Astrocyte (in vitro differentiated cells and primary cell): ENCODE measurements at regions not wholly inside any gene's neighbourhood (a gene's known extent, or its start where the extent isn't known, plus 50 kb on each side); places are given as distances from the start of the nearest gene placed in this dataset.
"Not testable (repeated sequence)": the region's sequence is repeated elsewhere in the genome, so short reads cannot be mapped to it uniquely, and the experiment has no call there.

Source experiments
- DNase-seq: peaks from one replicate; pipeline ENCODE4 v3.0.0-alpha.2; 2010; ENCODE audit warnings: low read depth
- FAIRE-seq: peaks from 2 replicates; lab custom pipeline; 2011; peaks lifted over from hg19 to GRCh38; lab: Jason Lieb, UNC
- H2AFZ ChIP-seq: 2 replicates; pipeline ENCODE4 v1.6.0; 2012; ENCODE audit warnings: low read depth, low read length, inconsistent platforms
- H3K27ac ChIP-seq: 2 replicates; pipeline ENCODE4 v1.5.1; 2011; ENCODE audit warnings: low read depth, low read length, inconsistent platforms
- H3K27me3 ChIP-seq: 2 replicates; pipeline ENCODE4 v1.6.0; 2011; ENCODE audit warnings: low read length, inconsistent platforms; ENCODE audit not compliant: insufficient read depth
- H3K36me3 ChIP-seq: 2 replicates; pipeline ENCODE4 v1.5.1; 2011; ENCODE audit warnings: low read length, inconsistent platforms; ENCODE audit not compliant: insufficient read depth
- H3K4me1 ChIP-seq: 2 replicates; pipeline ENCODE4 v1.5.1; 2011; ENCODE audit warnings: low read length, inconsistent platforms; ENCODE audit not compliant: insufficient read depth
- H3K4me2 ChIP-seq: 2 replicates; pipeline ENCODE4 v1.6.0; 2012; ENCODE audit warnings: low read length, inconsistent platforms
- H3K4me3 ChIP-seq: 2 replicates; pipeline ENCODE4 v1.5.1; 2011; ENCODE audit warnings: low read depth, mild to moderate bottlenecking, low read length, inconsistent platforms; ENCODE audit not compliant: insufficient read depth
- H3K79me2 ChIP-seq: 2 replicates; pipeline ENCODE4 v1.6.0; 2012; ENCODE audit warnings: mild to moderate bottlenecking, low read length, inconsistent platforms; ENCODE audit not compliant: insufficient read depth
- H3K9ac ChIP-seq: 2 replicates; pipeline ENCODE4 v1.6.0; 2012; ENCODE audit warnings: mild to moderate bottlenecking, low read length, inconsistent platforms
- H3K9me3 ChIP-seq: 2 replicates; pipeline ENCODE4 v1.5.1; 2012; ENCODE audit warnings: low read depth, mild to moderate bottlenecking, low read length, inconsistent platforms; ENCODE audit not compliant: insufficient read depth
- H4K20me1 ChIP-seq: 2 replicates; pipeline ENCODE4 v1.6.0; 2012; ENCODE audit warnings: low read length, inconsistent platforms; ENCODE audit not compliant: insufficient read depth
- H3K27ac Mint-ChIP-seq: one replicate; pipeline ENCODE4 v1.8.0; 2021; ENCODE audit warnings: mild to moderate bottlenecking, mixed read lengths; ENCODE audit not compliant: unreplicated experiment
- H3K27me3 Mint-ChIP-seq: one replicate; pipeline ENCODE4 v1.8.0; 2021; ENCODE audit warnings: low read depth, mixed read lengths; ENCODE audit not compliant: unreplicated experiment
- H3K36me3 Mint-ChIP-seq: one replicate; pipeline ENCODE4 v1.8.0; 2021; ENCODE audit warnings: low read depth, mixed read lengths; ENCODE audit not compliant: unreplicated experiment
- H3K4me1 Mint-ChIP-seq: one replicate; pipeline ENCODE4 v1.8.0; 2021; ENCODE audit warnings: low read depth, mixed read lengths; ENCODE audit not compliant: unreplicated experiment
- H3K4me3 Mint-ChIP-seq: one replicate; pipeline ENCODE4 v1.8.0; 2021; ENCODE audit warnings: mild to moderate bottlenecking, moderate library complexity, mixed read lengths; ENCODE audit not compliant: unreplicated experiment
- H3K9me3 Mint-ChIP-seq: one replicate; pipeline ENCODE4 v1.8.0; 2021; ENCODE audit warnings: mild to moderate bottlenecking, mixed read lengths; ENCODE audit not compliant: unreplicated experiment
- EZH2 ChIP-seq: IDR thresholded peaks from 2 replicates; pipeline ENCODE4 v1.6.1; 2012; ENCODE audit warnings: mild to moderate bottlenecking, low read length, inconsistent platforms; ENCODE audit not compliant: insufficient read depth
- TF ChIP-seq, protein P1 (sequence below): IDR thresholded peaks from 2 replicates; pipeline ENCODE4 v1.5.1; 2011; ENCODE audit warnings: low read depth, mild to moderate bottlenecking, inconsistent platforms, low read length, moderate library complexity; ENCODE audit not compliant: insufficient read depth

DNA sequence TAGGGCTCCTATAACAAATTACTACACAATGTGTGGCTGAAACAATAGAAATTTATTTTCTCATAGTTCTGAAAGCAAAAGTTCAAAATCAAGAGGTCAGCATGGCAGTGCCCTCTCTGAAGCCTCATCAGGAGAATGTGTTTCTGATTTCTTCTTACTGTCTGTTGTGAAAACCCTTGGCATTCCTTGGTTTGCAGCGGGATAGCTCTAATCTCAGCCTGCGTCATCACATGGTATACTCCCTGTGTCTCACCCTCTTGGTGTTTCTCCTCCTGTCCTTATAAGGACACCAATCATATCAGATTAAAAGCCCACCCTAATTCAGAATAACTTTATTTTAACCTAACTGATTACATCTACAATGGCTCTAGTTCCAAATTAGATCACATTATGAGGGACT is 87.5 kb upstream of the CDH9 start:
- FAIRE-seq (no peak), DNase-seq (no peak)
- TF ChIP-seq, protein P1, sequence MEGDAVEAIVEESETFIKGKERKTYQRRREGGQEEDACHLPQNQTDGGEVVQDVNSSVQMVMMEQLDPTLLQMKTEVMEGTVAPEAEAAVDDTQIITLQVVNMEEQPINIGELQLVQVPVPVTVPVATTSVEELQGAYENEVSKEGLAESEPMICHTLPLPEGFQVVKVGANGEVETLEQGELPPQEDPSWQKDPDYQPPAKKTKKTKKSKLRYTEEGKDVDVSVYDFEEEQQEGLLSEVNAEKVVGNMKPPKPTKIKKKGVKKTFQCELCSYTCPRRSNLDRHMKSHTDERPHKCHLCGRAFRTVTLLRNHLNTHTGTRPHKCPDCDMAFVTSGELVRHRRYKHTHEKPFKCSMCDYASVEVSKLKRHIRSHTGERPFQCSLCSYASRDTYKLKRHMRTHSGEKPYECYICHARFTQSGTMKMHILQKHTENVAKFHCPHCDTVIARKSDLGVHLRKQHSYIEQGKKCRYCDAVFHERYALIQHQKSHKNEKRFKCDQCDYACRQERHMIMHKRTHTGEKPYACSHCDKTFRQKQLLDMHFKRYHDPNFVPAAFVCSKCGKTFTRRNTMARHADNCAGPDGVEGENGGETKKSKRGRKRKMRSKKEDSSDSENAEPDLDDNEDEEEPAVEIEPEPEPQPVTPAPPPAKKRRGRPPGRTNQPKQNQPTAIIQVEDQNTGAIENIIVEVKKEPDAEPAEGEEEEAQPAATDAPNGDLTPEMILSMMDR = no peak
- TF ChIP-seq EZH2 = no peak
- H3K4me3 Mint-ChIP-seq = no peak overlapping the region
- no peak overlapping the region for H3K9ac ChIP-seq
- no peaks in the 10 kb centered on the region for H3K36me3 Mint-ChIP-seq
- H3K27me3 ChIP-seq = no peaks in the 10 kb centered on the region
- H3K4me2 ChIP-seq = no peak overlapping the region
- H3K4me1 ChIP-seq = no peaks in the 10 kb centered on the region
- no peaks in the 10 kb centered on the region for H3K9me3 Mint-ChIP-seq
- H3K36me3 ChIP-seq = no peaks in the 10 kb centered on the region
- no peak overlapping the region for H3K4me3 ChIP-seq
- H3K27ac ChIP-seq = no peak overlapping the region
- H3K9me3 ChIP-seq = no peaks in the 10 kb centered on the region
- no peak overlapping the region for H3K27ac Mint-ChIP-seq
- H4K20me1 ChIP-seq = no peaks in the 10 kb centered on the region
- no peaks in the 10 kb centered on the region for H3K79me2 ChIP-seq
- peaks cover 8% of the 10 kb centered on the region for H3K4me1 Mint-ChIP-seq
- H2AFZ ChIP-seq = no peak overlapping the region
- no peaks in the 10 kb centered on the region for H3K27me3 Mint-ChIP-seq

DNA sequence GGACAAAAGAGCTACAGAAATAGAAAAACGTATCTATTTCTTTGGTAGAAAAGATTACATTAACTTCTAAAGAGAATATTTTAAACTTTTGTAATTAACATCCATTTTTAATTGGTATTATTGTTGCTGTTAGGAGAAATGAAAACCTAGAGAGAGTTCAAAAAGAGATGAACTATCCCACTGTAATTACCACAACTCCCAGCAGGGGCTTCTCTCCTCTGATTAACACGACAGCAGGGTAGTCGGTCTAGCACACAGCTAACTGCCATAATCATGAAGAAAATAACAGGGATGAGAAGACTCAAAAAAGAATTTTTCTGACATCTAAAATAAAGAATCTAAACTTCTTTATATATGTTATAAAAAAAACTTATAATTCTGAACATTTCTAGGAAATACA is 86.2 kb upstream of the CDH9 start:
- Histone ChIP-seq H3K4me1 (no peaks in the 10 kb centered on the region), H3K9me3 (peaks cover 2% of the 10 kb centered on the region), H3K4me2 (no peak overlapping the region), H3K27ac (no peak overlapping the region), H4K20me1 (no peaks in the 10 kb centered on the region), H2AFZ (no peak overlapping the region), H3K36me3 (no peaks in the 10 kb centered on the region), H3K79me2 (no peaks in the 10 kb centered on the region), H3K4me3 (no peak overlapping the region), H3K27me3 (no peaks in the 10 kb centered on the region), H3K9ac (no peak overlapping the region)
- H3K27ac Mint-ChIP-seq = no peak overlapping the region
- peaks cover 6% of the 10 kb centered on the region for H3K4me1 Mint-ChIP-seq
- H3K4me3 Mint-ChIP-seq = no peak overlapping the region
- peaks cover 4% of the 10 kb centered on the region for H3K9me3 Mint-ChIP-seq
- FAIRE-seq = no peak
- DNase-seq = no peak
- no peaks in the 10 kb centered on the region for H3K27me3 Mint-ChIP-seq
- TF ChIP-seq EZH2 = no peak
- TF ChIP-seq, protein P1 = peak; percentile 47
- no peaks in the 10 kb centered on the region for H3K36me3 Mint-ChIP-seq

DNA sequence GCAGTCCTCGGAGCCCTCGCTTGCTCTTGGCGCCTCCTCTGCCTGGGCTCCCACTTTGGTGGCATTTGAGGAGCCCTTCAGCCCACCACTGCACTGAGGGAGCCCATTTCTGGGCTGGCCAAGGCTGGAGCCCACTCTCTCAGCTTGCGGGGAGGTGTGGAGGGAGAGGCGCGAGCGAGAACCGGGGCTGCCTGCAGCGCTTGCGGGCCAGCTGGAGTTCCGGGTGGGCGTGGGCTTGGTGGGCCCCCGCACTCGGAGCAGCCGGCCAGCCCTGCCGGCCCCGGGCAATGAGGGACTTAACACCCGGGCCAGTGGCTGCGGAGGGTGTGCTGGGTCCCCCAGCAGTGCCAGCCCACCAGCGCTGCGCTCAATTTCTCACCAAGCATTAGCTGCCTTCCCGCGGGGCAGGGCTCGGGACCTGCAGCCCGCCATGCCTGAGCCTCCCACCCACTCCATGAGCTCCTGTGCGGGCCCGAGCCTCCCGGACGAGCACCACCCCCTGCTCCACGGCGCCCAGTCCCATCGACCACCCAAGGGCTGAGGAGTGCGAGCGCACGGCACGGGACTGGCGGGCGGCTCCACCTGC is 81.4 kb upstream of the CDH9 start:
- H3K4me3 Mint-ChIP-seq, H3K27ac ChIP-seq, FAIRE-seq, H3K36me3 Mint-ChIP-seq, H3K27me3 ChIP-seq, H4K20me1 ChIP-seq, H3K4me1 ChIP-seq, H3K27me3 Mint-ChIP-seq, H3K4me1 Mint-ChIP-seq, H3K4me2 ChIP-seq, DNase-seq, H3K9me3 Mint-ChIP-seq, H3K27ac Mint-ChIP-seq, H3K9me3 ChIP-seq, H3K4me3 ChIP-seq, H2AFZ ChIP-seq, H3K36me3 ChIP-seq, H3K9ac ChIP-seq, H3K79me2 ChIP-seq: not testable (repeated sequence)
